SK-N-SH (cell line): ENCODE measurements at regions not wholly inside any gene's neighbourhood (a gene's known extent, or its start where the extent isn't known, plus 50 kb on each side); places are given as distances from the start of the nearest gene placed in this dataset.

Experiments
- CTCF ChIA-PET: fragments of 300-600, 350-600 bp; formaldehyde crosslinking; extraction: SDS; loops from one replicate; lab custom pipeline; 2021; lab: Yijun Ruan, JAX
- POLR2A ChIA-PET: fragments of 350-600 bp; sonication (Branson Sonifier 250); formaldehyde crosslinking; extraction: SDS; loops from one replicate; lab custom pipeline; 2020; ENCODE audit warnings: antibody characterized with exemption, inconsistent platforms; lab: Yijun Ruan, JAX
- DNase-seq: peaks from one replicate; pipeline ENCODE4 v3.0.0; 2012
- H2AFZ ChIP-seq: fragments of 200-600 bp; sonication (generic); 2 replicates; pipeline ENCODE4 v1.8.1; 2016; ENCODE audit warnings: antibody characterized with exemption, mild to moderate bottlenecking, low read depth
- H3F3A ChIP-seq: fragments of 200-600 bp; sonication (generic); replicated peaks from 2 replicates; pipeline ENCODE3; 2016; ENCODE audit warnings: antibody characterized with exemption, mild to moderate bottlenecking; ENCODE audit not compliant: insufficient read depth
- H3K27ac ChIP-seq, 2 experiments: fragments of 200-500 bp in 1 of 2; fragments of 200-600 bp in 1 of 2; sonication (Bioruptor generic) in 1 of 2; sonication (generic), shearing (Covaris generic) in 1 of 2; 2 replicates each; pipeline versions ENCODE4 v1.5.1 to v1.6.1; 2014 to 2016; ENCODE audit warnings: low read depth in 2 of 2, inconsistent platforms in 1 of 2, low read length in 1 of 2, mild to moderate bottlenecking in 1 of 2, mixed read lengths in 1 of 2
- H3K27me3 ChIP-seq: fragments of 200-600 bp; sonication (generic), shearing (Covaris generic); 2 replicates; pipeline ENCODE4 v1.6.1; 2016; ENCODE audit warnings: mixed run types; ENCODE audit not compliant: insufficient read depth
- H3K36me3 ChIP-seq, 2 experiments: fragments of 200-500 bp in 1 of 2; fragments of 200-600 bp in 1 of 2; sonication (Bioruptor generic) in 1 of 2; sonication (generic) in 1 of 2; replicated peaks in 1 of 2; 2 replicates each; pipeline versions ENCODE3 to v1.5.1; 2014 to 2016; ENCODE audit warnings: low read length in 1 of 2, mild to moderate bottlenecking in 1 of 2; ENCODE audit not compliant: insufficient read depth in 2 of 2, control insufficient read depth in 1 of 2
- H3K4me1 ChIP-seq, 2 experiments: fragments of 200-500 bp in 1 of 2; fragments of 200-600 bp in 1 of 2; sonication (Bioruptor generic) in 1 of 2; sonication (generic), shearing (Covaris generic) in 1 of 2; 2 replicates each; pipeline versions ENCODE4 v1.5.1 to v1.6.1; 2014 to 2016; ENCODE audit warnings: low read depth in 1 of 2, low read length in 1 of 2, mixed run types in 1 of 2; ENCODE audit not compliant: insufficient read depth in 2 of 2, control insufficient read depth in 1 of 2
- H3K4me2 ChIP-seq: fragments of 200-600 bp; sonication (generic), shearing (Covaris generic); 2 replicates; pipeline ENCODE4 v1.6.1; 2017; ENCODE audit warnings: mixed run types
- H3K4me3 ChIP-seq, 2 experiments: fragments of 200-500 bp in 1 of 2; fragments of 200-600 bp in 1 of 2; sonication (Bioruptor generic) in 1 of 2; sonication (generic), shearing (Covaris generic) in 1 of 2; 2 replicates each; pipeline versions ENCODE4 v1.5.1 to v1.8.1; 2014 to 2016; ENCODE audit warnings: low read depth in 2 of 2, inconsistent platforms in 1 of 2, low read length in 1 of 2, mild to moderate bottlenecking in 1 of 2, mixed read lengths in 1 of 2, moderate library complexity in 1 of 2
- H3K79me2 ChIP-seq: fragments of 200-600 bp; sonication (generic); 2 replicates; pipeline ENCODE4 v1.8.1; 2017; ENCODE audit warnings: mild to moderate bottlenecking; ENCODE audit not compliant: insufficient read depth
- H3K9ac ChIP-seq: fragments of 200-600 bp; sonication (generic); 2 replicates; pipeline ENCODE4 v1.6.1; 2017; ENCODE audit warnings: mixed run types
- H3K9me2 ChIP-seq: fragments of 200-600 bp; sonication (generic); 2 replicates; pipeline ENCODE4 v1.6.1; 2017; ENCODE audit warnings: mixed run types
- H3K9me3 ChIP-seq: fragments of 200-600 bp; sonication (generic); 2 replicates; pipeline ENCODE4 v1.6.1; 2017; ENCODE audit warnings: mixed run types, mild to moderate bottlenecking, moderate library complexity
- H4K20me1 ChIP-seq: fragments of 200-600 bp; sonication (generic); 2 replicates; pipeline ENCODE4 v1.6.1; 2017; ENCODE audit warnings: mild to moderate bottlenecking, mixed run types; ENCODE audit not compliant: insufficient read depth
- EP300 ChIP-seq, 2 experiments: IDR thresholded peaks; 2 replicates each; pipeline versions ENCODE4 v1.4.0 to v1.6.1; 2012; ENCODE audit warnings: borderline replicate concordance in 1 of 2, low read depth in 1 of 2, low read length in 1 of 2
- EZH2phosphoT487 ChIP-seq: fragments of 200-600 bp; sonication (generic); IDR thresholded peaks from 2 replicates; pipeline ENCODE4 v1.6.1; 2017; ENCODE audit warnings: low read depth, mixed run types, mild to moderate bottlenecking, antibody characterized with exemption, moderate library complexity, borderline replicate concordance
- FOSL2 ChIP-seq: IDR thresholded peaks from 2 replicates; pipeline ENCODE4 v1.4.0; 2012; ENCODE audit warnings: low read depth, mild to moderate bottlenecking, moderate library complexity, borderline replicate concordance
- FOXJ3 ChIP-seq: sonication (generic); formaldehyde crosslinking; IDR thresholded peaks from 2 replicates; pipeline ENCODE4 v1.5.1; 2020; ENCODE audit warnings: mild to moderate bottlenecking, missing genetic modification reagents
- GABPA ChIP-seq: IDR thresholded peaks from 2 replicates; pipeline ENCODE4 v1.4.0; 2012; ENCODE audit warnings: low read depth, mild to moderate bottlenecking
- RCOR1 ChIP-seq: fragments of 150-350 bp; IDR thresholded peaks from 2 replicates; pipeline ENCODE4 v1.6.1; 2017; ENCODE audit warnings: antibody characterized with exemption, low read length
- REST ChIP-seq: IDR thresholded peaks from 2 replicates; pipeline ENCODE4 v1.6.1; 2012; ENCODE audit warnings: mild to moderate bottlenecking, low read depth, low read length, moderate library complexity
- RXRA ChIP-seq: IDR thresholded peaks from 2 replicates; pipeline ENCODE4 v1.4.0; 2012; ENCODE audit warnings: low read depth, mild to moderate bottlenecking, borderline replicate concordance
- TAF1 ChIP-seq: IDR thresholded peaks from 2 replicates; pipeline ENCODE4 v1.6.1; 2012; ENCODE audit warnings: low read depth, mild to moderate bottlenecking, low read length, moderate library complexity, borderline replicate concordance
- TEAD4 ChIP-seq: IDR thresholded peaks from 2 replicates; pipeline ENCODE4 v1.4.0; 2012; ENCODE audit warnings: mild to moderate bottlenecking, borderline replicate concordance; ENCODE audit not compliant: insufficient read depth
- ZBTB33 ChIP-seq: IDR thresholded peaks from 2 replicates; pipeline ENCODE4 v1.4.0; 2012; ENCODE audit warnings: low read depth, borderline replicate concordance
- WGBS: methylation state at CpG from one replicate; pipeline ENCODE4 v1.1.6; 2017; ENCODE audit warnings: low lambda C conversion rate; 5-methylcytosine and 5-hydroxymethylcytosine counted together
- TF ChIP-seq, protein P1 (sequence below): IDR thresholded peaks from 2 replicates; pipeline ENCODE4 v1.4.0; 2012; ENCODE audit warnings: low read depth, borderline replicate concordance

DNA sequence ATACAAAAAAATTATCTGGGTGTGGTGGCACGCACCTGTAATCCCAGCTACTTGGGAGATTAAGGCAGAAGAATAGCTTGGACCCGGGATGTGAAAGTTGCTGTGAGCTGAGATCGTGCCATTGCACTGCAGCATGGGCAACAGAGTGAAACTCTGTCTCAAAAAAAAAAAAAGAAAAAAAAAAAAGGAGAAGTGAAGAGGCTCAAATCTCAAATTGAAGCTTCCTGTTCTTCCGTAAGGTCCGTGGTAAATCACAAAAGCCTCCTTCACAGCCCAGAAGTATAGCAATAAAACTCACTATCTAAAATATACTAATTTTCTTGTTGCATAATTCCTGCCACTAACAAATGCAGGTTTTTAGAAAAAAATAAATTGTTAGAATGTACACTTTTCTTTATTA, 498.2 kb upstream of the BRINP3 start:
- Histone ChIP-seq H3F3A (no peaks in the 10 kb centered on the region), H3K4me1 (no peaks in the 10 kb centered on the region), H3K36me3 (no peaks in the 10 kb centered on the region), H3K4me2 (no peak overlapping the region), H3K9me3 (no peaks in the 10 kb centered on the region; the same call in 1 of the 2 replicates), H3K27me3 (no peaks in the 10 kb centered on the region), H3K9me2 (no peaks in the 10 kb centered on the region), H3K9ac (no peak overlapping the region), H3K79me2 (no peaks in the 10 kb centered on the region), H2AFZ (no peak overlapping the region)
- DNase-seq, result no peak
- POLR2A ChIA-PET, result no interaction called here
- TF ChIP-seq ZBTB33 (no peak), FOXJ3 (CRISPR knock-in tag) (no peak), TEAD4 (no peak), REST (no peak), EP300 (IDR thresholded peaks at IDR 0.05; ENCODE audit: borderline replicate concordance in 1 of 2, low read depth in 1 of 2, low read length in 1 of 2) (no peak), GABPA (no peak), FOSL2 (no peak), RXRA (no peak)
- TF ChIP-seq, protein P1, sequence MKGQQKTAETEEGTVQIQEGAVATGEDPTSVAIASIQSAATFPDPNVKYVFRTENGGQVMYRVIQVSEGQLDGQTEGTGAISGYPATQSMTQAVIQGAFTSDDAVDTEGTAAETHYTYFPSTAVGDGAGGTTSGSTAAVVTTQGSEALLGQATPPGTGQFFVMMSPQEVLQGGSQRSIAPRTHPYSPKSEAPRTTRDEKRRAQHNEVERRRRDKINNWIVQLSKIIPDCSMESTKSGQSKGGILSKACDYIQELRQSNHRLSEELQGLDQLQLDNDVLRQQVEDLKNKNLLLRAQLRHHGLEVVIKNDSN, result no peak
- TF ChIP-seq, all 33 proteins: peak for 0
- H4K20me1 ChIP-seq, result no peaks in the 10 kb centered on the region
- no peak overlapping the region for H3K27ac ChIP-seq
- WGBS, result 17% methylated on average over 5 of the region's 5 CpGs
- CTCF ChIA-PET, result no interaction called here
- no peak overlapping the region for H3K4me3 ChIP-seq

GRCh38 chr1:191002768-191003167, 525.1 kb upstream of the BRINP3 start:
- CTCF ChIA-PET, result no interaction called here
- no peak for TF ChIP-seq EZH2phosphoT487
- no peak for TF ChIP-seq REST
- TF ChIP-seq RCOR1, result no peak
- TF ChIP-seq, protein P1, result no peak
- no peak for TF ChIP-seq RXRA
- no peak for TF ChIP-seq FOXJ3 (CRISPR knock-in tag)
- no peak for TF ChIP-seq TAF1
- WGBS, result 80% methylated on average over 1 of the region's 1 CpG

More at GRCh38 chr1:191002768-191003167, 525.1 kb upstream of the BRINP3 start:
- no peaks in the 10 kb centered on the region for H3F3A ChIP-seq
- H3K4me2 ChIP-seq, result no peak overlapping the region
- DNase-seq, result no peak
- POLR2A ChIA-PET, result no interaction called here
- H3K79me2 ChIP-seq, result no peaks in the 10 kb centered on the region
- no peak overlapping the region for H3K4me3 ChIP-seq
- no peaks in the 10 kb centered on the region for H4K20me1 ChIP-seq
- no peak overlapping the region for H3K27ac ChIP-seq
- no peaks in the 10 kb centered on the region for H3K9me2 ChIP-seq
- no peaks in the 10 kb centered on the region for H3K36me3 ChIP-seq
- H3K27me3 ChIP-seq, result no peaks in the 10 kb centered on the region
- H2AFZ ChIP-seq, result no peak overlapping the region
- H3K9ac ChIP-seq, result no peak overlapping the region
- no peaks in the 10 kb centered on the region; the same call in 1 of the 2 replicates for H3K9me3 ChIP-seq
- H3K4me1 ChIP-seq, result no peaks in the 10 kb centered on the region
